ENCODE measurements at regions not wholly inside any gene's neighbourhood (a gene's known extent, or its start where the extent isn't known, plus 50 kb on each side); places are given as distances from the start of the nearest gene placed in this dataset.

DNA sequence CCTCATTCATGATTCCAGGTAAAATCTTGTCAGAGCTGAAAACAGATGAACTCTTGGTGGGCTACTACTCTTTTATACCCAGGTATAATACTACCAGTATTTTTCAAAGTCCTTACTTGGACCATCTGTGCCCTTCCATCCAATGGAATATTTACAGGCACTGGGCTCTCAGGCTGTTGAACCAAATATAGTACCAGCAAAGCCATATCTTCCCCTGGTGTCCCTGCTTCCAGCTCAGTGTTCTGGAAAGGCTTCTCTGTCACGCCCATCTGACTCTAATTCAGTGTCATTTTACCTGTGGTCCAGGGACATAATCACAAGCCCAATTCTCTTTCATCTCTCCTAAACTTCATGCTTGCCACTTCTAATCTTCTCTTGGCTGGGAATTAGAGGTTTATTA lies 119.2 kb upstream of the STK17B start:
- no peaks in the 10 kb centered on the region for H3K36me3 ChIP-seq
- intact Hi-C loops (cut with DNase I): no loop called here
- no peaks in the 10 kb centered on the region for H3K9me3 ChIP-seq
- no peak overlapping the region for H3K27ac ChIP-seq
- no peak overlapping the region for H3K4me3 ChIP-seq
- no peaks in the 10 kb centered on the region for H3K27me3 ChIP-seq
- WGBS, 3 donors: 90 to 97% (median 96%) methylated on average over 1 of the region's 1 CpG
- TF ChIP-seq POLR2A (IDR thresholded peaks at IDR 0.05) (no peak), EP300 (IDR thresholded peaks at IDR 0.05) (no peak)
- TF ChIP-seq, protein P1, sequence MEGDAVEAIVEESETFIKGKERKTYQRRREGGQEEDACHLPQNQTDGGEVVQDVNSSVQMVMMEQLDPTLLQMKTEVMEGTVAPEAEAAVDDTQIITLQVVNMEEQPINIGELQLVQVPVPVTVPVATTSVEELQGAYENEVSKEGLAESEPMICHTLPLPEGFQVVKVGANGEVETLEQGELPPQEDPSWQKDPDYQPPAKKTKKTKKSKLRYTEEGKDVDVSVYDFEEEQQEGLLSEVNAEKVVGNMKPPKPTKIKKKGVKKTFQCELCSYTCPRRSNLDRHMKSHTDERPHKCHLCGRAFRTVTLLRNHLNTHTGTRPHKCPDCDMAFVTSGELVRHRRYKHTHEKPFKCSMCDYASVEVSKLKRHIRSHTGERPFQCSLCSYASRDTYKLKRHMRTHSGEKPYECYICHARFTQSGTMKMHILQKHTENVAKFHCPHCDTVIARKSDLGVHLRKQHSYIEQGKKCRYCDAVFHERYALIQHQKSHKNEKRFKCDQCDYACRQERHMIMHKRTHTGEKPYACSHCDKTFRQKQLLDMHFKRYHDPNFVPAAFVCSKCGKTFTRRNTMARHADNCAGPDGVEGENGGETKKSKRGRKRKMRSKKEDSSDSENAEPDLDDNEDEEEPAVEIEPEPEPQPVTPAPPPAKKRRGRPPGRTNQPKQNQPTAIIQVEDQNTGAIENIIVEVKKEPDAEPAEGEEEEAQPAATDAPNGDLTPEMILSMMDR (IDR thresholded peaks at IDR 0.05): no peak
- no peaks in the 10 kb centered on the region for H3K4me1 ChIP-seq (ENCODE audit: insufficient read depth)
- no peak for DNase-seq

DNA sequence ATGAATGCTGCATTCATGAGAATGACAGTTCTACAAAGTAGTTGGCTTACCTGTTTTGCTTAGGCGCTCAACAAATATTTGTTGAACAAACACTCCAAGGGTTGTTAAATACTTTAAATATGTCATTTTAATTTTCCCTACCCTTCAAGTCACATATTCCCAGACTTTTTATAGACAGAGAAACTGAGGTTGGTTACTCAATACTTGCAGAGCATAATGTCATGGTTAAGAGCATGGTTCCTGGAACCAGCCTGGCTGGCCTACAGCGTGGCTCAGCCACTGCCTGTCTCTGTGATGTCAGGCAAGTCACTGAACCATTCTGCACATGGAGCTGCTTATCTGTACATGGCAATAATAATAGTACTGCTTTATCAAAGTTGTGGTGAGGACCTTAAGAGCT lies 120.0 kb upstream of the STK17B start:
- no peaks in the 10 kb centered on the region for H3K9me3 ChIP-seq
- 94 to 96% (median 95%) methylated on average over 2 of the region's 2 CpGs for WGBS, 3 donors
- DNase-seq: no peak
- no peaks in the 10 kb centered on the region for H3K4me1 ChIP-seq (ENCODE audit: insufficient read depth)
- H3K27me3 ChIP-seq: no peaks in the 10 kb centered on the region
- TF ChIP-seq, protein P1 (IDR thresholded peaks at IDR 0.05): no peak
- TF ChIP-seq EP300 (IDR thresholded peaks at IDR 0.05) (no peak), POLR2A (IDR thresholded peaks at IDR 0.05) (no peak)
- no peak overlapping the region for H3K27ac ChIP-seq
- intact Hi-C loops (cut with DNase I): no loop called here
- H3K4me3 ChIP-seq: no peak overlapping the region
- H3K36me3 ChIP-seq: no peaks in the 10 kb centered on the region

DNA sequence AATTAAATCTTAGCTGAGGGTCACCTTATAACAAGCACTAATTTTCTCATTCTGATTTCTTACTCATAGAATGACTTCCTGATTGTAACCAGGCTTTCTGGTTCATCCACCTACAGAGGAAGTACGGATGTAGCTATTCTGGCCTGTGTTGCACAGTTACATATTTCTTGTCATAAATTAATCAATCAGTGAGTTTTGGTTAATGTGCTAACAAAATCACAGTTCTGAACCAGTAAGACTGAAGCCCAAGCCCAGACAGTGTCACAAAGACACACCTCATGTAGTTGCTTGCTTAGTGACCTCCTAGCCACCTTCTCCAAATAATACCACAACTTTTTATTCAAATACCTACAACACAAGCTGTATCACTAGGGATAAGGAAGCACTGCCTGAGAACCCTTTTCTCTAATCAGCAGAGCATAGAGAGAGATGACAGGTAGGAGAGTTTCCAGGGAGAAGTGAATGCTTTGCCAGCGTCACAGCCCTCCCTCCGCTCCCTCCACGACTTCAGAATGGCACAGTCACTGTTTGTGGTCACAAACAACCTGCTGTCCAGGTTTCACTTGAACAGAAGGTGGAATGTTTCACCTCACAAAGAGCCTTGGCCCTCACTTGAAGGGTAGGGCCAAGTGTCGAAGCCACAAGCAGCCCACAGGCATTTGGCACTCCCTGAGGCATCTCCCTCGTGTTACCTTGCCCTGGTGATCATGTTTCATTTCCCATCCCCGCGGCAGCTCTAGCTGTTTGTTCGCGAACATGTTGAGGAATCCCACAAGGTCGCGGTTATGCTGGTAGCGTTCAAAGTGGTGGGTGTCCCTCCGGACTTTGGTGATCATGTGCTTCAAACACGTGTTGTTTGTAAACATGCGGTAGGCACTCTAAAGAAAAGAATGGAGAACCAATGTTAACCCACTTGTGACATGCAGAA lies 120.8 kb upstream of the STK17B start:
- intact Hi-C loops (cut with DNase I): no loop called here
- no peaks in the 10 kb centered on the region for H3K27me3 ChIP-seq
- H3K4me1 ChIP-seq (ENCODE audit: insufficient read depth): no peaks in the 10 kb centered on the region
- 70 to 81% (median 73%) methylated on average over 16 of the region's 16 CpGs for WGBS, 3 donors
- H3K27ac ChIP-seq: no peak overlapping the region
- H3K4me3 ChIP-seq: no peak overlapping the region
- H3K36me3 ChIP-seq: no peaks in the 10 kb centered on the region
- no peak for DNase-seq
- no peaks in the 10 kb centered on the region for H3K9me3 ChIP-seq
- TF ChIP-seq POLR2A (IDR thresholded peaks at IDR 0.05) (no peak), EP300 (IDR thresholded peaks at IDR 0.05) (no peak)
- TF ChIP-seq, protein P1 (IDR thresholded peaks at IDR 0.05): no peak

DNA sequence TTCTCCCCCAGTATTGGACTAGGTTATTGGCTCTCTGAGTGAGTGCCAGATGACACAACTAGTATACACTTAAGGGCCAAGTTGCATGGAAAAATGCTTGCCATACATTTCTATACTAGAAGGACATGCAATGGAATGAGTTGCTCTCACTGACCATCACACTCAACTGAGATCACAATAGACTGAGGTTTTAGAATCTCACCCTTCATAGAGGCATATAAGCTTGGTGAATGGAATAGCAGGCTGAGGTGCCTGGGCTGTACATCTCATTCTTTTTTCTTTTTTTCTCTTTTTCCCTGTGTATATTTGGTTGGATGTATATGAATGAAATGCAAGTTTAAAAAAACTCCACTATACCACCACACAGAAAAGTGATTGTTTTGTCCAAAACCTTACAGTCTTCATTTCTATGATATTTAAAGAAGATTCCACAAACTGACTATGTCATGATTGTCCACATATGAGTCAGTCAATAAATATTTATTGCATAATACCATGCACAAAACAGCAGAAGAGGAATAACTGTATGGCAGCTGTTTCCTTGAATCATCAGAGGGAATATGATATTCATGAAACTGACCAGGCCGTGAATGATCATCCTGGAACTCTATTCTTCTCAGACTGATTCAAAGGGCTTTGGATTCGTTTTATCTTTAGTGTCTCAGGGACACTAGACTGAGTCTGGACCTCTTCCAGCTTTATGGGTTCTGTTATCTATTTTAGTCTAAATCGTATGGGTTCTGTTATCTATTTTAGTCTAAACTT lies 122.6 kb upstream of the STK17B start:
- H3K27ac ChIP-seq: no peak overlapping the region
- H3K9me3 ChIP-seq: no peaks in the 10 kb centered on the region
- no peaks in the 10 kb centered on the region for H3K36me3 ChIP-seq
- no peaks in the 10 kb centered on the region for H3K27me3 ChIP-seq
- no peaks in the 10 kb centered on the region for H3K4me1 ChIP-seq (ENCODE audit: insufficient read depth)
- DNase-seq: no peak
- no peak overlapping the region for H3K4me3 ChIP-seq
- TF ChIP-seq POLR2A (IDR thresholded peaks at IDR 0.05) (no peak), EP300 (IDR thresholded peaks at IDR 0.05) (no peak)
- TF ChIP-seq, protein P1 (IDR thresholded peaks at IDR 0.05): no peak
- intact Hi-C loops (cut with DNase I): no loop called here
- WGBS, 3 donors: 19 to 30% (median 27%) methylated on average over 3 of the region's 3 CpGs

All from ovary (tissue), 7 donors.